SK-N-SH treated with all-trans-retinoic acid at 6 μM for 48 hours (cell line): ENCODE measurements at regions not wholly inside any gene's neighbourhood (a gene's known extent, or its start where the extent isn't known, plus 50 kb on each side); places are given as distances from the start of the nearest gene placed in this dataset.

ENCODE experiments used
- ATAC-seq: fragments of 200-7000 bp; cut with Tn5 transposase; 3 replicates; pipeline ENCODE4 v1.9.1; 2020; ENCODE audit warnings: mild to moderate bottlenecking, moderate library complexity
- ARNTL ChIP-seq: fragments of 450-650 bp; formaldehyde crosslinking; IDR thresholded peaks from 2 replicates; pipeline ENCODE4 v1.5.0; 2020; ENCODE audit warnings: low read depth, mild to moderate bottlenecking, moderate library complexity, borderline replicate concordance
- BACH2 ChIP-seq: fragments of 250-450 bp; sonication (Bioruptor Pico); IDR thresholded peaks from 2 replicates; pipeline ENCODE4 v1.9.0; 2021; ENCODE audit warnings: mild to moderate bottlenecking, borderline replicate concordance
- CSDC2 ChIP-seq: fragments of 250-450 bp; sonication (Bioruptor Pico); IDR thresholded peaks from 2 replicates; pipeline ENCODE4 v1.5.0; 2020; ENCODE audit warnings: mild to moderate bottlenecking, moderate library complexity
- ESRRG ChIP-seq: fragments of 250-450 bp; sonication (Bioruptor Pico); IDR thresholded peaks from 2 replicates; pipeline ENCODE4 v1.6.1; 2021; ENCODE audit warnings: mild to moderate bottlenecking
- GLIS3 ChIP-seq: fragments of 250-450 bp; sonication (Bioruptor Pico); IDR thresholded peaks from 2 replicates; pipeline ENCODE4 v1.5.0; 2020; ENCODE audit warnings: mild to moderate bottlenecking, moderate library complexity
- ISL1 ChIP-seq: fragments of 250-450 bp; sonication (Bioruptor Pico); IDR thresholded peaks from 2 replicates; pipeline ENCODE4 v2.1.2; 2022; ENCODE audit warnings: mild to moderate bottlenecking, moderate library complexity
- OSR1 ChIP-seq: fragments of 250-450 bp; sonication (Bioruptor Pico); IDR thresholded peaks from 2 replicates; pipeline ENCODE4 v1.8.0; 2022; ENCODE audit warnings: moderate library complexity, mild to moderate bottlenecking, inconsistent platforms
- PPARA ChIP-seq: fragments of 250-450 bp; sonication (Bioruptor Pico); IDR thresholded peaks from 2 replicates; pipeline ENCODE4 v1.5.0; 2020; ENCODE audit warnings: mild to moderate bottlenecking, borderline replicate concordance
- RARB ChIP-seq: fragments of 250-450 bp; sonication (Bioruptor Pico); IDR thresholded peaks from 2 replicates; pipeline ENCODE4 v1.8.0; 2021; ENCODE audit warnings: mild to moderate bottlenecking, moderate library complexity
- SNAI2 ChIP-seq: fragments of 250-450 bp; sonication (Bioruptor Pico); IDR thresholded peaks from 2 replicates; pipeline ENCODE4 v1.5.0; 2020; ENCODE audit warnings: mild to moderate bottlenecking, moderate library complexity
- TCF4 ChIP-seq: fragments of 250-450 bp; sonication (Bioruptor Pico); IDR thresholded peaks from 2 replicates; pipeline ENCODE4 v1.8.0; 2021; ENCODE audit warnings: mild to moderate bottlenecking, moderate library complexity, borderline replicate concordance
- TOX ChIP-seq: fragments of 250-450 bp; sonication (Bioruptor Pico); IDR thresholded peaks from 2 replicates; pipeline ENCODE4 v1.8.0; 2021; ENCODE audit warnings: mild to moderate bottlenecking, moderate library complexity, borderline replicate concordance
- ZC3H10 ChIP-seq: fragments of 250-450 bp; sonication (Bioruptor Pico); IDR thresholded peaks from 2 replicates; pipeline ENCODE4 v1.5.1; 2021; ENCODE audit warnings: mild to moderate bottlenecking, moderate library complexity
- ZFP3 ChIP-seq: fragments of 250-450 bp; sonication (Bioruptor Pico); IDR thresholded peaks from 2 replicates; pipeline ENCODE4 v1.5.0; 2020; ENCODE audit warnings: mild to moderate bottlenecking, moderate library complexity
- ZFP30 ChIP-seq: fragments of 450-650 bp; formaldehyde crosslinking; IDR thresholded peaks from 2 replicates; pipeline ENCODE4 v1.5.0; 2022; ENCODE audit warnings: mild to moderate bottlenecking, moderate library complexity
- ZNF565 ChIP-seq: fragments of 450-650 bp; formaldehyde crosslinking; conservative IDR thresholded peaks from 2 replicates; pipeline ENCODE4 v1.5.0; 2020; ENCODE audit warnings: low read depth, mild to moderate bottlenecking, moderate library complexity
- ZNF70 ChIP-seq: fragments of 450-650 bp; formaldehyde crosslinking; IDR thresholded peaks from 2 replicates; pipeline ENCODE4 v1.5.0; 2020; ENCODE audit warnings: mild to moderate bottlenecking, moderate library complexity
- ZNF8 ChIP-seq: fragments of 450-650 bp; formaldehyde crosslinking; IDR thresholded peaks from 2 replicates; pipeline ENCODE4 v1.5.0; 2020; ENCODE audit warnings: mild to moderate bottlenecking, moderate library complexity
- TF ChIP-seq, protein P1 (sequence below): fragments of 250-450 bp; sonication (Bioruptor Pico); IDR thresholded peaks from 2 replicates; pipeline ENCODE4 v1.8.0; 2020; ENCODE audit warnings: mild to moderate bottlenecking, moderate library complexity, borderline replicate concordance
- TF ChIP-seq, protein P2 (sequence below): fragments of 250-450 bp; sonication (Bioruptor Pico); IDR thresholded peaks from 2 replicates; pipeline ENCODE4 v1.5.1; 2020; ENCODE audit warnings: low read depth, mild to moderate bottlenecking, moderate library complexity
- TF ChIP-seq, protein P3 (sequence below): fragments of 250-450 bp; sonication (Bioruptor Pico); IDR thresholded peaks from 2 replicates; pipeline ENCODE4 v1.5.1; 2021; ENCODE audit warnings: mild to moderate bottlenecking, moderate library complexity
- TF ChIP-seq, protein P4 (sequence below): fragments of 250-450 bp; sonication (Bioruptor Pico); IDR thresholded peaks from 2 replicates; pipeline ENCODE4 v1.8.0; 2021; ENCODE audit warnings: low read depth, mild to moderate bottlenecking, moderate library complexity, borderline replicate concordance
- TF ChIP-seq, protein P5 (sequence below): fragments of 250-450 bp; sonication (Bioruptor Pico); IDR thresholded peaks from 2 replicates; pipeline ENCODE4 v1.5.0; 2020; ENCODE audit warnings: mild to moderate bottlenecking, moderate library complexity

DNA sequence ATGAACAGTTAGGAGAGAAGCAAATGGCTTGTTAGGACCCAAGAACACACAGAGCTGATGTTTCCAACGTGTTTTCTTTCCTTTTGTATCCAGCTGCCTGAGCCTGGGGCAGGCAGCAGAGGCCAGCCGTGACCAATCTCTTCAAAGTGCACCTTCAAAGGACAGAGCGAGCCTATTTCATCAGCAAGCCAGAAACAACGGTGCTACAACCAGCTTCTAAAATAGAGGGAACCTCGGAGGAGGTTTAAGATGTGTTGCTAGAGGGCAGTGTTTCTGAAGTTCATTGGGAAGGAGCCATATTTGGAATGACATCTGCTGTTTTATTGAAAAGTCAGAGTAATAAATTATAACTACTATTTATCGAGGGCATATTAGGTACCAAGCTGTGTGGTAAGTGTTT, 56.2 kb upstream of the RFC3 start:
- peak; percentile 43; the same call in 1 of the 3 replicates for ATAC-seq
- TF ChIP-seq TOX (no peak), SNAI2 (CRISPR knock-in tag) (no peak), OSR1 (no peak), ZFP3 (CRISPR knock-in tag) (no peak), ZNF565 (CRISPR knock-in tag) (no peak), ZNF8 (CRISPR knock-in tag) (no peak), ZNF70 (no peak), BACH2 (CRISPR knock-in tag) (no peak), ARNTL (no peak), ISL1 (CRISPR knock-in tag) (no peak)
- TF ChIP-seq, protein P1, sequence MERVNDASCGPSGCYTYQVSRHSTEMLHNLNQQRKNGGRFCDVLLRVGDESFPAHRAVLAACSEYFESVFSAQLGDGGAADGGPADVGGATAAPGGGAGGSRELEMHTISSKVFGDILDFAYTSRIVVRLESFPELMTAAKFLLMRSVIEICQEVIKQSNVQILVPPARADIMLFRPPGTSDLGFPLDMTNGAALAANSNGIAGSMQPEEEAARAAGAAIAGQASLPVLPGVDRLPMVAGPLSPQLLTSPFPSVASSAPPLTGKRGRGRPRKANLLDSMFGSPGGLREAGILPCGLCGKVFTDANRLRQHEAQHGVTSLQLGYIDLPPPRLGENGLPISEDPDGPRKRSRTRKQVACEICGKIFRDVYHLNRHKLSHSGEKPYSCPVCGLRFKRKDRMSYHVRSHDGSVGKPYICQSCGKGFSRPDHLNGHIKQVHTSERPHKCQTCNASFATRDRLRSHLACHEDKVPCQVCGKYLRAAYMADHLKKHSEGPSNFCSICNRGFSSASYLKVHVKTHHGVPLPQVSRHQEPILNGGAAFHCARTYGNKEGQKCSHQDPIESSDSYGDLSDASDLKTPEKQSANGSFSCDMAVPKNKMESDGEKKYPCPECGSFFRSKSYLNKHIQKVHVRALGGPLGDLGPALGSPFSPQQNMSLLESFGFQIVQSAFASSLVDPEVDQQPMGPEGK, result no peak
- TF ChIP-seq, protein P2, sequence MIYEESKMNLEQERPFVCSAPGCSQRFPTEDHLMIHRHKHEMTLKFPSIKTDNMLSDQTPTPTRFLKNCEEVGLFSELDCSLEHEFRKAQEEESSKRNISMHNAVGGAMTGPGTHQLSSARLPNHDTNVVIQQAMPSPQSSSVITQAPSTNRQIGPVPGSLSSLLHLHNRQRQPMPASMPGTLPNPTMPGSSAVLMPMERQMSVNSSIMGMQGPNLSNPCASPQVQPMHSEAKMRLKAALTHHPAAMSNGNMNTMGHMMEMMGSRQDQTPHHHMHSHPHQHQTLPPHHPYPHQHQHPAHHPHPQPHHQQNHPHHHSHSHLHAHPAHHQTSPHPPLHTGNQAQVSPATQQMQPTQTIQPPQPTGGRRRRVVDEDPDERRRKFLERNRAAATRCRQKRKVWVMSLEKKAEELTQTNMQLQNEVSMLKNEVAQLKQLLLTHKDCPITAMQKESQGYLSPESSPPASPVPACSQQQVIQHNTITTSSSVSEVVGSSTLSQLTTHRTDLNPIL (CRISPR knock-in tag), result no peak
- TF ChIP-seq, protein P3, sequence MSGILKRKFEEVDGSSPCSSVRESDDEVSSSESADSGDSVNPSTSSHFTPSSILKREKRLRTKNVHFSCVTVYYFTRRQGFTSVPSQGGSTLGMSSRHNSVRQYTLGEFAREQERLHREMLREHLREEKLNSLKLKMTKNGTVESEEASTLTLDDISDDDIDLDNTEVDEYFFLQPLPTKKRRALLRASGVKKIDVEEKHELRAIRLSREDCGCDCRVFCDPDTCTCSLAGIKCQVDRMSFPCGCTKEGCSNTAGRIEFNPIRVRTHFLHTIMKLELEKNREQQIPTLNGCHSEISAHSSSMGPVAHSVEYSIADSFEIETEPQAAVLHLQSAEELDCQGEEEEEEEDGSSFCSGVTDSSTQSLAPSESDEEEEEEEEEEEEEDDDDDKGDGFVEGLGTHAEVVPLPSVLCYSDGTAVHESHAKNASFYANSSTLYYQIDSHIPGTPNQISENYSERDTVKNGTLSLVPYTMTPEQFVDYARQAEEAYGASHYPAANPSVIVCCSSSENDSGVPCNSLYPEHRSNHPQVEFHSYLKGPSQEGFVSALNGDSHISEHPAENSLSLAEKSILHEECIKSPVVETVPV (CRISPR knock-in tag), result no peak

DNA sequence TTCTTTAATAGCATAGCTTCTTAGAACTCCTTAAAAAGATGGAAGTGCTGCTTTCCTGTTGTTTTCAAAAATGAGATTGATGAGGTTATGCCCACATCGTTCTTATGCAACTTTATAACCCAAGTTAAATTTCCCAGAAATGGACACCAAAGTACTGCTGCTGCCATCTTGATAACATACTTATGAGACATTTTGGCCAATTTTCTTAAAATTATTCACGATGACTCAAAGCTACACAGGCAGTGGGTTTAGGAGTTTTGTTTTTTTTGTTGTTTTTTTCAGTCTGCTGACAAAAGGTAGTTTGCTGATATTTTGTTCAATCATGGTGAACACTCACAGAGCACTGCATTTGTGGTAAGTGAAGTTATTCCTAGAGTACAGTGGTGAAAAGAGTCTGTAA, 54.9 kb upstream of the RFC3 start:
- TF ChIP-seq ZFP3 (CRISPR knock-in tag) (no peak), RARB (CRISPR knock-in tag) (no peak), TOX (no peak), ZNF565 (CRISPR knock-in tag) (no peak), BACH2 (CRISPR knock-in tag) (no peak), ISL1 (CRISPR knock-in tag) (no peak), CSDC2 (no peak), TCF4 (CRISPR knock-in tag) (no peak), ZC3H10 (CRISPR knock-in tag) (no peak), ZFP30 (CRISPR knock-in tag) (no peak), PPARA (CRISPR knock-in tag) (no peak), GLIS3 (CRISPR knock-in tag) (no peak), ZNF8 (CRISPR knock-in tag) (no peak), ESRRG (CRISPR knock-in tag) (no peak)
- TF ChIP-seq, protein P1, result no peak
- TF ChIP-seq, protein P4, sequence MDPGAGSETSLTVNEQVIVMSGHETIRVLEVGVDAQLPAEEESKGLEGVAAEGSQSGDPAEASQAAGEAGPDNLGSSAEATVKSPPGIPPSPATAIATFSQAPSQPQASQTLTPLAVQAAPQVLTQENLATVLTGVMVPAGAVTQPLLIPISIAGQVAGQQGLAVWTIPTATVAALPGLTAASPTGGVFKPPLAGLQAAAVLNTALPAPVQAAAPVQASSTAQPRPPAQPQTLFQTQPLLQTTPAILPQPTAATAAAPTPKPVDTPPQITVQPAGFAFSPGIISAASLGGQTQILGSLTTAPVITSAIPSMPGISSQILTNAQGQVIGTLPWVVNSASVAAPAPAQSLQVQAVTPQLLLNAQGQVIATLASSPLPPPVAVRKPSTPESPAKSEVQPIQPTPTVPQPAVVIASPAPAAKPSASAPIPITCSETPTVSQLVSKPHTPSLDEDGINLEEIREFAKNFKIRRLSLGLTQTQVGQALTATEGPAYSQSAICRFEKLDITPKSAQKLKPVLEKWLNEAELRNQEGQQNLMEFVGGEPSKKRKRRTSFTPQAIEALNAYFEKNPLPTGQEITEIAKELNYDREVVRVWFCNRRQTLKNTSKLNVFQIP (CRISPR knock-in tag), result no peak
- TF ChIP-seq, protein P2 (CRISPR knock-in tag), result no peak
- TF ChIP-seq, protein P5, sequence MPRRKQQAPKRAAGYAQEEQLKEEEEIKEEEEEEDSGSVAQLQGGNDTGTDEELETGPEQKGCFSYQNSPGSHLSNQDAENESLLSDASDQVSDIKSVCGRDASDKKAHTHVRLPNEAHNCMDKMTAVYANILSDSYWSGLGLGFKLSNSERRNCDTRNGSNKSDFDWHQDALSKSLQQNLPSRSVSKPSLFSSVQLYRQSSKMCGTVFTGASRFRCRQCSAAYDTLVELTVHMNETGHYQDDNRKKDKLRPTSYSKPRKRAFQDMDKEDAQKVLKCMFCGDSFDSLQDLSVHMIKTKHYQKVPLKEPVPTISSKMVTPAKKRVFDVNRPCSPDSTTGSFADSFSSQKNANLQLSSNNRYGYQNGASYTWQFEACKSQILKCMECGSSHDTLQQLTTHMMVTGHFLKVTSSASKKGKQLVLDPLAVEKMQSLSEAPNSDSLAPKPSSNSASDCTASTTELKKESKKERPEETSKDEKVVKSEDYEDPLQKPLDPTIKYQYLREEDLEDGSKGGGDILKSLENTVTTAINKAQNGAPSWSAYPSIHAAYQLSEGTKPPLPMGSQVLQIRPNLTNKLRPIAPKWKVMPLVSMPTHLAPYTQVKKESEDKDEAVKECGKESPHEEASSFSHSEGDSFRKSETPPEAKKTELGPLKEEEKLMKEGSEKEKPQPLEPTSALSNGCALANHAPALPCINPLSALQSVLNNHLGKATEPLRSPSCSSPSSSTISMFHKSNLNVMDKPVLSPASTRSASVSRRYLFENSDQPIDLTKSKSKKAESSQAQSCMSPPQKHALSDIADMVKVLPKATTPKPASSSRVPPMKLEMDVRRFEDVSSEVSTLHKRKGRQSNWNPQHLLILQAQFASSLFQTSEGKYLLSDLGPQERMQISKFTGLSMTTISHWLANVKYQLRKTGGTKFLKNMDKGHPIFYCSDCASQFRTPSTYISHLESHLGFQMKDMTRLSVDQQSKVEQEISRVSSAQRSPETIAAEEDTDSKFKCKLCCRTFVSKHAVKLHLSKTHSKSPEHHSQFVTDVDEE (CRISPR knock-in tag), result no peak
- ATAC-seq, result no peak
